HuH-7.5 (cell line): ENCODE measurements at regions not wholly inside any gene's neighbourhood (a gene's known extent, or its start where the extent isn't known, plus 50 kb on each side); places are given as distances from the start of the nearest gene placed in this dataset.
"Not testable (repeated sequence)": the region's sequence is repeated elsewhere in the genome, so short reads cannot be mapped to it uniquely, and the experiment has no call there.

Source experiments
- DNase-seq: peaks from one replicate; pipeline ENCODE4 v3.0.0; 2011; ENCODE audit warnings: low spot score

GRCh38 chr4:103853627-103854026 lies 133.8 kb upstream of the TACR3 start:
- no peak for DNase-seq

GRCh38 chr4:103853146-103853545 lies 133.4 kb upstream of the TACR3 start:
- no peak for DNase-seq

GRCh38 chr4:103845075-103845474 lies 125.3 kb upstream of the TACR3 start:
- no peak for DNase-seq

- DNase-seq = no peak
Observed at GRCh38 chr4:103842637-103843239, 123.0 kb upstream of the TACR3 start.

- DNase-seq = no peak
Observed at GRCh38 chr4:103842076-103842475, 122.3 kb upstream of the TACR3 start.

- DNase-seq = not testable (repeated sequence)
Observed at GRCh38 chr4:103810308-103810707, 90.5 kb upstream of the TACR3 start.

- no peak for DNase-seq
Observed at GRCh38 chr4:103802766-103803165, 83.0 kb upstream of the TACR3 start.

GRCh38 chr4:103787057-103787456 lies 67.3 kb upstream of the TACR3 start:
- no peak for DNase-seq

GRCh38 chr4:103786593-103786992 lies 66.8 kb upstream of the TACR3 start:
- DNase-seq = no peak

- DNase-seq = peak; percentile 16
Observed at GRCh38 chr4:103786014-103786413, 66.2 kb upstream of the TACR3 start.

- DNase-seq = no peak
Observed at GRCh38 chr4:103778221-103778620, 58.4 kb upstream of the TACR3 start.

GRCh38 chr4:103774326-103774825 lies 54.6 kb upstream of the TACR3 start:
- DNase-seq = no peak

GRCh38 chr4:103773691-103774231 lies 54.0 kb upstream of the TACR3 start:
- DNase-seq = no peak
